ENCODE measurements at regions not wholly inside any gene's neighbourhood (a gene's known extent, or its start where the extent isn't known, plus 50 kb on each side); places are given as distances from the start of the nearest gene placed in this dataset.

- ATAC-seq: no peak
- WGBS (ENCODE audit: insufficient coverage): 91% methylated on average over 2 of the region's 2 CpGs
- intact Hi-C loops (cut with micrococcal nuclease): no loop called here
Measured at GRCh38 chr13:30821421-30821820, 84.7 kb upstream of the MEDAG start.

GRCh38 chr13:30824651-30825050, 81.4 kb upstream of the MEDAG start:
- Histone ChIP-seq H3K36me3 (ENCODE audit: control insufficient read depth, insufficient read depth, low read length) (no peaks in the 10 kb centered on the region), H3K27me3 (ENCODE audit: control insufficient read depth, insufficient read depth, low read length) (no peaks in the 10 kb centered on the region), H3K4me3 (ENCODE audit: low read length) (no peak overlapping the region), H3K27ac (ENCODE audit: low read length) (no peak overlapping the region), H3K4me1 (ENCODE audit: control insufficient read depth, insufficient read depth, low read length) (no peaks in the 10 kb centered on the region), H3K9me3 (ENCODE audit: control insufficient read depth, insufficient read depth, low read length) (no peaks in the 10 kb centered on the region)
- Mint-ChIP-seq H3K27ac (no peak overlapping the region), H3K4me1 (no peaks in the 10 kb centered on the region), H3K27me3 (ENCODE audit: low read depth in 2 of 2) (peaks cover 13 to 16% of the 10 kb centered on the region in 2 donors), H3K36me3 (no peaks in the 10 kb centered on the region), H3K9me3 (no peaks in the 10 kb centered on the region), H3K4me3 (no peak overlapping the region)
- no peak for ATAC-seq
- intact Hi-C loops (cut with micrococcal nuclease): no loop called here
- no peak for TF ChIP-seq CTCF (IDR thresholded peaks at IDR 0.05)
- WGBS (ENCODE audit: insufficient coverage): 35% methylated on average over 10 of the region's 10 CpGs
- DNase-seq: no peak

More at GRCh38 chr13:30821421-30821820, 84.7 kb upstream of the MEDAG start:
- Histone ChIP-seq H3K9me3 (ENCODE audit: control insufficient read depth, insufficient read depth, low read length) (no peaks in the 10 kb centered on the region), H3K36me3 (ENCODE audit: control insufficient read depth, insufficient read depth, low read length) (no peaks in the 10 kb centered on the region), H3K4me3 (ENCODE audit: low read length) (no peak overlapping the region), H3K4me1 (ENCODE audit: control insufficient read depth, insufficient read depth, low read length) (peaks cover 2% of the 10 kb centered on the region), H3K27me3 (ENCODE audit: control insufficient read depth, insufficient read depth, low read length) (no peaks in the 10 kb centered on the region), H3K27ac (ENCODE audit: low read length) (no peak overlapping the region)
- no peak for DNase-seq
- Mint-ChIP-seq H3K4me1 (peaks cover 0 to 8% of the 10 kb centered on the region in 2 donors), H3K27ac (no peak overlapping the region), H3K4me3 (no peak overlapping the region), H3K27me3 (ENCODE audit: low read depth in 2 of 2) (peaks cover 16 to 28% of the 10 kb centered on the region in 2 donors), H3K36me3 (no peaks in the 10 kb centered on the region), H3K9me3 (no peaks in the 10 kb centered on the region)
- no peak for TF ChIP-seq CTCF (IDR thresholded peaks at IDR 0.05)

GRCh38 chr13:30826911-30827577, 79.0 kb upstream of the MEDAG start:
- no peak overlapping the region for H3K27ac ChIP-seq (ENCODE audit: low read length)
- DNase-seq (no peak), ATAC-seq (no peak)
- H3K4me3 ChIP-seq (ENCODE audit: low read length): no peak overlapping the region
- Mint-ChIP-seq H3K27me3 (ENCODE audit: low read depth in 2 of 2) (peaks cover 9 to 16% of the 10 kb centered on the region in 2 donors), H3K4me3 (no peak overlapping the region), H3K4me1 (no peaks in the 10 kb centered on the region), H3K27ac (no peak overlapping the region), H3K36me3 (no peaks in the 10 kb centered on the region), H3K9me3 (no peaks in the 10 kb centered on the region)
- no peaks in the 10 kb centered on the region for H3K27me3 ChIP-seq (ENCODE audit: control insufficient read depth, insufficient read depth, low read length)
- 96% methylated on average over 15 of the region's 15 CpGs for WGBS (ENCODE audit: insufficient coverage)
- TF ChIP-seq CTCF (IDR thresholded peaks at IDR 0.05): no peak
- H3K9me3 ChIP-seq (ENCODE audit: control insufficient read depth, insufficient read depth, low read length): no peaks in the 10 kb centered on the region
- intact Hi-C loops (cut with micrococcal nuclease): no loop called here
- no peaks in the 10 kb centered on the region for H3K36me3 ChIP-seq (ENCODE audit: control insufficient read depth, insufficient read depth, low read length)
- H3K4me1 ChIP-seq (ENCODE audit: control insufficient read depth, insufficient read depth, low read length): no peaks in the 10 kb centered on the region

GRCh38 chr13:30827578-30827925, 78.5 kb upstream of the MEDAG start:
- 92% methylated on average over 3 of the region's 3 CpGs for WGBS (ENCODE audit: insufficient coverage)
- Histone ChIP-seq H3K27ac (ENCODE audit: low read length) (no peak overlapping the region), H3K9me3 (ENCODE audit: control insufficient read depth, insufficient read depth, low read length) (no peaks in the 10 kb centered on the region), H3K36me3 (ENCODE audit: control insufficient read depth, insufficient read depth, low read length) (no peaks in the 10 kb centered on the region), H3K27me3 (ENCODE audit: control insufficient read depth, insufficient read depth, low read length) (no peaks in the 10 kb centered on the region), H3K4me3 (ENCODE audit: low read length) (no peak overlapping the region), H3K4me1 (ENCODE audit: control insufficient read depth, insufficient read depth, low read length) (no peaks in the 10 kb centered on the region)
- no peaks in the 10 kb centered on the region for H3K36me3 Mint-ChIP-seq
- DNase-seq: no peak
- peaks cover 9 to 16% of the 10 kb centered on the region in 2 donors for H3K27me3 Mint-ChIP-seq (ENCODE audit: low read depth in 2 of 2)
- no peak for ATAC-seq
- no peaks in the 10 kb centered on the region for H3K9me3 Mint-ChIP-seq
- H3K4me3 Mint-ChIP-seq: no peak overlapping the region
- no peak for TF ChIP-seq CTCF (IDR thresholded peaks at IDR 0.05)
- H3K4me1 Mint-ChIP-seq: no peaks in the 10 kb centered on the region
- intact Hi-C loops (cut with micrococcal nuclease): no loop called here
- no peak overlapping the region for H3K27ac Mint-ChIP-seq
